RWPE2 (cell line): ENCODE measurements at regions not wholly inside any gene's neighbourhood (a gene's known extent, or its start where the extent isn't known, plus 50 kb on each side); places are given as distances from the start of the nearest gene placed in this dataset.
"Not testable (repeated sequence)": the region's sequence is repeated elsewhere in the genome, so short reads cannot be mapped to it uniquely, and the experiment has no call there.

Source experiments
- ATAC-seq: fragments of 200-7000 bp; cut with Tn5 transposase; 3 replicates; pipeline ENCODE4 v1.9.1; 2021; ENCODE audit warnings: low read depth
- DNase-seq: peaks from one replicate; pipeline ENCODE4 v3.0.0-alpha.2; 2020; ENCODE audit warnings: low spot score
- H3K27ac ChIP-seq: fragments of 450-650 bp; 2 replicates; pipeline ENCODE4 v1.5.1; 2017; ENCODE audit warnings: mild to moderate bottlenecking; ENCODE audit not compliant: poor library complexity, severe bottlenecking
- H3K27me3 ChIP-seq: fragments of 250-450 bp; sonication (Bioruptor Pico); 2 replicates; pipeline ENCODE4 v1.5.1; 2021; ENCODE audit warnings: mild to moderate bottlenecking, moderate library complexity; ENCODE audit not compliant: insufficient read depth, poor library complexity, severe bottlenecking
- H3K36me3 ChIP-seq: fragments of 250-450 bp; sonication (Bioruptor Pico); 2 replicates; pipeline ENCODE4 v1.5.1; 2020; ENCODE audit warnings: low read depth, mild to moderate bottlenecking, moderate library complexity
- H3K4me1 ChIP-seq: fragments of 250-450 bp; sonication (Bioruptor Pico); 2 replicates; pipeline ENCODE4 v1.5.1; 2021; ENCODE audit warnings: mild to moderate bottlenecking, moderate library complexity; ENCODE audit not compliant: insufficient read depth, poor library complexity, severe bottlenecking
- H3K4me3 ChIP-seq: fragments of 250-450 bp; sonication (Bioruptor Pico); 2 replicates; pipeline ENCODE4 v1.5.1; 2021; ENCODE audit warnings: mild to moderate bottlenecking, moderate library complexity; ENCODE audit not compliant: severe bottlenecking
- H3K9me3 ChIP-seq: fragments of 250-450 bp; sonication (Bioruptor Pico); 2 replicates; pipeline ENCODE4 v1.5.1; 2021; ENCODE audit warnings: mild to moderate bottlenecking, moderate library complexity; ENCODE audit not compliant: severe bottlenecking
- TF ChIP-seq, protein P1 (sequence below): fragments of 450-650 bp; IDR thresholded peaks from one replicate; pipeline ENCODE4 v1.5.1; 2017; ENCODE audit warnings: mild to moderate bottlenecking, moderate library complexity; ENCODE audit not compliant: poor library complexity, severe bottlenecking

DNA sequence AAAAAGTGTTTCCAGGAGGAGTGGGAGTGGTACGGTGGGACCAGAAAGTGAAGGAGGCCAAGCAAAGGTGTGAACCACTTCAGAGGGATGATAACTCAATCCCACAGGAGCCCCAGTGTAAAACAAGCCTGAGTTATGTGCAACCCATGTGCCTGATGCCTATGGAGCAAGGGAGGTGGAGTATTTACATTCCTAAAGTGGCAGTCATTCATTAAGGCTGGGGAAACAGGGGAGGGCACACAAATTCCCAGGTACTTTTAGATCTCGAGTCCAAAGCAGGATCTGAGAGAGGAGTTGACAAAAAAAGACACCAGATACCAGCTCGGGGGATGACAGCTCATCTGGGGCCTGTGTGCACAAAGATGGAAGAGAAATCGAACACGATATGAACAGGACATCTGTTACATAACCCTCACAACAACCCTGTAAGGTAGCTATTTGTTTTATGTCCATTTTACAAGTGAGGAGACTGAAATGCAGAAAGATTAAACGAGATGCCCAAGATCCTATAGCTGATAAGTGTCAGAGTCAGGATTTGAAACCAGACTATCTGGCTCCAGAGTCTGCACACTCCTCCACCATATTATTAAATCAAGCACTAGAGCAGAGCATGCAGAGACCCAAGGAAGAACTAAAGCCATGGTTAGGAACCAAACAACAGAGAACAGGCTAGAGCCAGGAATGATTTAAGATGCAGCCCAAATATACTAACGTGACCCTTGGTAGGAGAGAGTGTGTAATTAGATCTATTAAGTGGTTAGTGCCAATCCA is 91.9 kb upstream of the MAPK10 start:
- DNase-seq = no peak
- Histone ChIP-seq H3K27me3 (no peaks in the 10 kb centered on the region), H3K4me1 (peaks cover 4% of the 10 kb centered on the region), H3K36me3 (no peaks in the 10 kb centered on the region), H3K9me3 (no peaks in the 10 kb centered on the region), H3K27ac (no peak overlapping the region), H3K4me3 (no peak overlapping the region)
- TF ChIP-seq, protein P1, sequence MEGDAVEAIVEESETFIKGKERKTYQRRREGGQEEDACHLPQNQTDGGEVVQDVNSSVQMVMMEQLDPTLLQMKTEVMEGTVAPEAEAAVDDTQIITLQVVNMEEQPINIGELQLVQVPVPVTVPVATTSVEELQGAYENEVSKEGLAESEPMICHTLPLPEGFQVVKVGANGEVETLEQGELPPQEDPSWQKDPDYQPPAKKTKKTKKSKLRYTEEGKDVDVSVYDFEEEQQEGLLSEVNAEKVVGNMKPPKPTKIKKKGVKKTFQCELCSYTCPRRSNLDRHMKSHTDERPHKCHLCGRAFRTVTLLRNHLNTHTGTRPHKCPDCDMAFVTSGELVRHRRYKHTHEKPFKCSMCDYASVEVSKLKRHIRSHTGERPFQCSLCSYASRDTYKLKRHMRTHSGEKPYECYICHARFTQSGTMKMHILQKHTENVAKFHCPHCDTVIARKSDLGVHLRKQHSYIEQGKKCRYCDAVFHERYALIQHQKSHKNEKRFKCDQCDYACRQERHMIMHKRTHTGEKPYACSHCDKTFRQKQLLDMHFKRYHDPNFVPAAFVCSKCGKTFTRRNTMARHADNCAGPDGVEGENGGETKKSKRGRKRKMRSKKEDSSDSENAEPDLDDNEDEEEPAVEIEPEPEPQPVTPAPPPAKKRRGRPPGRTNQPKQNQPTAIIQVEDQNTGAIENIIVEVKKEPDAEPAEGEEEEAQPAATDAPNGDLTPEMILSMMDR = no peak
- ATAC-seq = peak; percentile 98

DNA sequence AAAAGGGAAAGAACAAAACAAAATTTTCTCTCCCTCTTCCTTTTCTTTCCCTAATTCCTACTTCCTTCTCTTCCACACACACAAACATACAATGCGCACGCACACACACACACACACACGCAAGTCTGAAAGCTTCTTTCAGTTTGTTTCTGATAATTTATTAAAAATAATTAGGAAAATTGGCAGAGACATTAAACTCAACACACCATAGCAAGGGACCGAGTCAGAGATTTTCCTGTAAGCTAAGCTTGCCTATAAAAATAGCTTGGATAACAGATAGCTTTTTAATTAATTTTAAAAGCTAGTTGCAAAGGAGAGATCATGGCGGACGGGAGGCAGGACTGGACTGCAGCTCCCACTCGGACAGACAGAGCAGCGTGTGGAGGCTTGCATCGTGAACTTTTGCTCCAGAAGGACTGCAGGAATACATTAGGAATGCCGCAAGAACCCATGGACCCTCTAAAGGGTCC is 92.6 kb upstream of the MAPK10 start:
- Histone ChIP-seq H3K27ac (no peak overlapping the region), H3K27me3 (no peaks in the 10 kb centered on the region)
- TF ChIP-seq, protein P1 = no peak

DNA sequence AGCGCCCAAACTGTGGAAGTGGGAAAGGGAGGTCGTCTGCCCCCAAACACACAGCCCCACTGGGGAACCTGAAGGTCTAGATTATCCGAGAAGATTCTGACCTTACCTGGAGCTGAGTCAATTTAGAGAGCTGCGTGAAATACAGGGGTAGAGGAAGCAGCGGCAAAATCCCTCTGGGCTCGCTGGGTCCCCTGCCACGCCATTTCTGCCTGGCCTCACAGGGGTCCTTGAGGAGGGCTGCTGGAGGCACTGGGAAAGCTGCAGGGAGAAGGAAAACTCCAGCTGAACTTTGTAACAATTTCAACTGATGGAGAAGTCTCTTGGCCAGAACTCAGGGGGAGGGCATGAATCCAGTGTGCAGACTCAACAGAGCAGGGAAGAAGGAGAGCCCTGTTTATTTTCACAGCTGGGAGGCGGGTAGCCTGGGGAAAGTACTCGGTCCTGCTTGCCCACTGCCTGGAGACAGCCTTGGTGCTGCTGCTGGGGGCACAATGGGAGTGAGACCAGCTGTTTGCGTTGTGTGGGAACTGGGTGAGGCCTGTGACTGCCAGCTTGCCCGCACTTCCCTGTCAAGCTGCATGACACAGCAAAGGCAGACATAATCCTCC is 93.2 kb upstream of the MAPK10 start:
- no peak overlapping the region for H3K4me3 ChIP-seq
- no peaks in the 10 kb centered on the region for H3K9me3 ChIP-seq
- DNase-seq (no peak), ATAC-seq (no peak)
- H3K4me1 ChIP-seq = peaks cover 4% of the 10 kb centered on the region
- H3K36me3 ChIP-seq = no peaks in the 10 kb centered on the region
- TF ChIP-seq, protein P1 = no peak
- H3K27ac ChIP-seq = no peak overlapping the region
- no peaks in the 10 kb centered on the region for H3K27me3 ChIP-seq

More for the DNA sequence above, 92.6 kb upstream of the MAPK10 start:
- no peak for ATAC-seq
- H3K36me3 ChIP-seq = no peaks in the 10 kb centered on the region
- no peaks in the 10 kb centered on the region for H3K9me3 ChIP-seq
- no peak for DNase-seq
- H3K4me3 ChIP-seq = no peak overlapping the region
- H3K4me1 ChIP-seq = peaks cover 4% of the 10 kb centered on the region

DNA sequence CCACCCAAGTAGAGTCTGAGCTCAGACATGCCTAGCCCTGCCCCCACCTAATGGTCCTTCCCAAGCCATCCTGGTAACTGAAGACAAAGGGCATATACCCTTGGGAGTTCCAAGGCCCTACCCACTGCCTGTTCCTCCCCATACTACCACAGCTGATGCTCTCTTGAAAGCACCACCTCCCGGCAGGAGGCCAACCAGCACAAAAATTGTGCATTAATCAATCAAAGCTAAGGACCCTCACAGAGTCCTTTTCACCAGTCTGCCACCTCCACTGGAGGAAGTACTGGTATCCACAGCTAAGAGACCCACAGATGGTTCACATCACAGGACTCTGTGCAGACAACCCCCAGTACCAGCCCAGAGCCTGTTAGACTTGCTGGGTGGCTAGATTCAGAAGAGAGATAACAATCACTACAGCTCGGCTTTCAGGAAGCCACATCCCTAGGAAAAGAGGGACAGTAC is 93.8 kb upstream of the MAPK10 start:
- not testable (repeated sequence) for DNase-seq

DNA sequence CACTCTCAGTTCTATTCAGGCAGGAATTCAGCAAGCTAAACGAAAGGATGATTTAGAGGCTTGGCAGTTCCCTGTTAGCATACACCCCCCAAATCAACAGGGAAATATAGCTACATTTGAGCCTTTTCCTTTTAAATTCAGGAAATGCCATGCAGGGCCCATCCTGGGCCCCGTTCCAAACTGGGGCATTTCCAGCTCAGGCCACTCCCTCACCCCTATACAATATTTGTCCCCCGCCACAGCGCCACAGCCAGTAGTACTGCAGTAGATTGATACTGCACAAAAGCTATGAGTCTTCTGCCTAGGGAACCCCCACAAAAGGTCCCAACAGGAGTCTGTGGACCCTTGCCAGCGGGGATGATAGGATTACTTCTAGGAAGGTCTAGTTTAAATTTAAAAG is 102.0 kb upstream of the MAPK10 start:
- H3K27me3 ChIP-seq = no peaks in the 10 kb centered on the region
- no peaks in the 10 kb centered on the region for H3K9me3 ChIP-seq
- H3K27ac ChIP-seq = no peak overlapping the region
- no peak overlapping the region for H3K4me3 ChIP-seq
- no peaks in the 10 kb centered on the region for H3K4me1 ChIP-seq
- no peaks in the 10 kb centered on the region for H3K36me3 ChIP-seq
- DNase-seq (no peak), ATAC-seq (no peak)
- TF ChIP-seq, protein P1 = no peak

More for the DNA sequence above, 93.8 kb upstream of the MAPK10 start:
- H3K4me1 ChIP-seq, H3K36me3 ChIP-seq, H3K9me3 ChIP-seq, H3K27me3 ChIP-seq, H3K4me3 ChIP-seq, ATAC-seq, H3K27ac ChIP-seq: not testable (repeated sequence)
